ENCODE measurements at regions not wholly inside any gene's neighbourhood (a gene's known extent, or its start where the extent isn't known, plus 50 kb on each side); places are given as distances from the start of the nearest gene placed in this dataset.
"Not testable (repeated sequence)": the region's sequence is repeated elsewhere in the genome, so short reads cannot be mapped to it uniquely, and the experiment has no call there.

DNA sequence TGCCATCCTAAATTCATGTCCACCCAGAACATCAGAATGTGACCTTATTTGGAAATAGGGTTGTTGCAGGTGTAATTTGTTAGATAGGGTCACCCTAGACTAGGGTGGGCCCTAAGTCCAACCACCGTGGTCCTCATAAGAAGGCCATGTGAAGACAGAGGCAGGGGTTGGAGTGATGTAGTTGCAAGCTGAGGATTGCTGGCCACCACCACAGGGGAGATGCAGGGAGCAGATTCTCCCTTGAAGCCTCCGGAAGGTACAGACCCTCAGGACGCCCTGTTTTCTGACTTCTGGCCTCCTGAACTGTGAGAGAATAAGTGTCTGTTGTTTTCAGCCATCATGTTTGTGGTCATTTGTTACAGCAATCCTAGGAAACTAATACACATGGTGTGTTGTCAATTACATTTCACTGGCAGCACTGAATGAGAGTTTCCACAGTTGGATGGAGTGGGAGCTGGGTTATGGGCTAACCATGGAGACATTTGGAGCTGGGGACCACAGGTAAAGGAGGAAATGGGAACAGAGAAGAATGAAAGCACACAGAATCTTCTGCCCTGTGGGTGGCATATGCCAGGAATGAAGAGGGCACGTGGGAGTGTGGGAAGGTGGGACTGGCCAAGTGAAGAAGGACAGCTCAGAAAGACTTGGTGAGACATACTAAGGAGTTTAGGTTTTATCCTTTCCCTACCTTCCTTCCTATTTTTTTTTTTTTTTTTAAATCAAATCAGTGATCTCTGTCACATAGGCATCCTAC is 266.0 kb downstream of the MYCN start:
- WGBS, 3 donors, result 80 to 86% (median 86%) methylated on average over 4 of the region's 4 CpGs
- H3K27ac ChIP-seq (ENCODE audit: low read depth, low read length), result no peak overlapping the region

GRCh38 chr2:16205631-16206030 is 265.3 kb downstream of the MYCN start:
- no peak overlapping the region for H3K27ac ChIP-seq (ENCODE audit: low read depth, low read length)
- 80 to 89% (median 84%) methylated on average over 2 of the region's 2 CpGs for WGBS, 3 donors

- WGBS, 3 donors, result 64 to 79% (median 73%) methylated on average over 12 of the region's 12 CpGs
- H3K27ac ChIP-seq (ENCODE audit: low read depth, low read length), result no peak overlapping the region
Observed at GRCh38 chr2:16204886-16205620, 264.7 kb downstream of the MYCN start.

DNA sequence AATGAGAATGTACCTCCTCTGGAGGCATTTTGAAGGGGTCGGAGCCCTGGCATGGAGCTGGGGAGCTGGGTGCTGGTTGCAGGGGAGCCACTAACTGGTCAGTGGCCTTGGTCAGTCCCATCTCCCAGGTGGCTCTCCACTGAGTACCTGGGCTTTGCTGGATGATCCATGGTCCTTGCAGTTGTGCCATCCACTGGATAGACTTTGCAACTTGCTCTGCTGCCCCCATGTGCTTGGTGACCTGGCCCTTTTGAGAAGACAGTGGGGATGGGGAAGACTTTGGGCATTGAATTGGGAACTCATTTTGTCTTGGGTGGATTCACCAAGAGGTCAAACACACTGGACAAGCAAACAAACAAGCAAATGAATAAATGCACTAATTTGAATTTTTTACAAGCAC is 263.9 kb downstream of the MYCN start:
- 87 to 93% (median 91%) methylated on average over 1 of the region's 1 CpG for WGBS, 3 donors
- no peak overlapping the region for H3K27ac ChIP-seq (ENCODE audit: low read depth, low read length)

DNA sequence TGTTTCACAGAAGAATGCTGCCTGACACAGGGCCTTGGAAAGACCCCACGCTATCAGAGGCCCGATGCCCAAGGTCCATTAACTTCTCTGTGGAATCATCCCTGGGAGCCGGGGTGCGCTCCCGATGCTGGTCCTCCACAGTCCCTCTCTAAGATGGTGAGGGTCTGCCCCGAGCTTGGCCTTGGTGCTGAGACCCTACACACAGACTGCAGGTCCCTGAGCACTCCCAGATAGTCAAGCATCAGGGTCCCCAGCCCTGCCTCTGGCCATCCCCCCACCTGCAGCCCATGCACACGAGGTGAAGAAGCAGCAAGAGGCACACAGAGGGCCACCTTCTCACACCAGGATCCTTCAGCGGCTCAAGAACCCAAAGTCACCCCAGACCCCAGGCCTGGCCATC is 263.3 kb downstream of the MYCN start:
- no peak overlapping the region for H3K27ac ChIP-seq (ENCODE audit: low read depth, low read length)

DNA sequence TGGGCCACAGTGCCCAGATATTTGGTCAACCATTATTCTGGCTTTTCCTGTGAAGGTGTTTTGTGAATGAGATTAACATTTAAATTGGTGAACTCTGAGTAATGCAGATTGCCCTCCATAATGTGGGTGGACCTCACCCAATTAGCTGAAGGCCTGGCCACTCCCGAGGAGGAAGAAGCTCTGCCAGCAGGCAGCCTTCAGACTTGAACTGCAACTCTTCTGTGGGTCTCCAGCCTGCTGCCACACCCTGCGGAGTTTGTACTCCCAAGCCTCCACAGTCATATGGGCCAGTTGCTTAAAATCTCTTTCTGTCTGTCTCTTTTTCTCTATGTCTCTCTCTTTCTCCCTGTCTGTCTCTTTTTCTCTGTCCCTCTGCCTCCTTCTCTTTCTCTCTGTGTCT is 262.7 kb downstream of the MYCN start:
- H3K27ac ChIP-seq (ENCODE audit: low read depth, low read length), result no peak overlapping the region
- WGBS, 3 donors, result 67 to 82% (median 78%) methylated on average over 2 of the region's 2 CpGs

More for the DNA sequence above, 263.3 kb downstream of the MYCN start:
- WGBS, 3 donors, result 88 to 95% (median 88%) methylated on average over 8 of the region's 8 CpGs

GRCh38 chr2:16202266-16203020 is 262.1 kb downstream of the MYCN start:
- WGBS, 3 donors, result 83 to 89% (median 87%) methylated on average over 8 of the region's 8 CpGs
- H3K27ac ChIP-seq (ENCODE audit: low read depth, low read length), result no peak overlapping the region

GRCh38 chr2:16201848-16202247 is 261.5 kb downstream of the MYCN start:
- no peak overlapping the region for H3K27ac ChIP-seq (ENCODE audit: low read depth, low read length)
- 75 to 89% (median 84%) methylated on average over 7 of the region's 7 CpGs for WGBS, 3 donors

DNA sequence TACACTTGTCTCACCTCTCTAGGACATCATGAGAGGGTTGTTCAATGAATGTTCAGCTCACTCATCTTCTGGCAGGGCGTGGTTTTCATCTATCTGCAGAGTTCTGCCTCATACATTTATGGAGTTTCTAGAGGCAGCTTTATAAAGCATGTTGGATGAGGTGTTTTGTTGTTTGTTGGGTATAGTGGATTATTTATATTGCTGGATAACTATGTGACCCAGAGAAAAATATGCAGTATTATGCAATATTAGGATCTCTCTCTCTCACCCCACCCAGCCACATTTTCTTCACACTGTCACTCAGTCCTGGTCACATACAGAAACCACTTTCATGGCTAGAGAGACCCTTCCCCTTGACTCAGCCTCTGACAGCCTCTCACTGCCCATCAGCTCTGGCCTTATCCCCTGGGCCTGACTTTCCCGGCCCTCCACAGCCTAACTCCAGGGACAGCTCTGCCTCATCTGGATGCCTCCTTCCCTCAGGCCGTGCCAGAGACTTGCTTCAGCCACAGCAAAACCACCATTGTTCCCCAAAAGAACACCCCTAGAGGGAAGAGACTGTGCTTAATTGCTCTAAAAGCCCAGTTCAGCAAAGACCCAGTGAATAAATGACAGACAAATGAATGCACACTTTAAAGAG is 260.3 kb downstream of the MYCN start:
- no peak overlapping the region for H3K27ac ChIP-seq (ENCODE audit: low read depth, low read length)
- 76 to 86% (median 85%) methylated on average over 3 of the region's 3 CpGs for WGBS, 3 donors

- H3K27ac ChIP-seq (ENCODE audit: low read depth, low read length), result no peak overlapping the region
- WGBS, 3 donors, result 83 to 85% (median 84%) methylated on average over 10 of the region's 10 CpGs
Observed at GRCh38 chr2:16199882-16200553, 259.7 kb downstream of the MYCN start.

DNA sequence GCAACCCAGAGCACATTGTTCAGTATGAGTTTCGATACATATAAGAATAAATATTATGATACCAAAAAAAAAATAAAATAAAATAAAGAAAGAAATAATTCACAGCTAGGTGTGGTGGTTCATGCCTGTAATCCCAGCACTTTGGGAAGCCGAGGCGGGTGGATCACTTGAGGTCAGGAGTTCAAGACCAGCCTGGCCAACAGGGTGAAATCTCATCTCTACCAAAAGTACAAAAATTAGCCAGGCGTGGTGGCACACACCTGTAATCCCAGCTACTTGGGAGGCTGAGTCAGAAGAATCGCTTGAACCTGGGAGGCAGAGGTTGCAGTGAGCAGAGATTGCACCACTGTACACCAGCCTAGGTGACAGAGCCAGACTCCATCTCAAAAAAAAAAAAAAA is 258.9 kb downstream of the MYCN start:
- 73 to 98% (median 97%) methylated on average over 5 of the region's 5 CpGs for WGBS, 3 donors
- not testable (repeated sequence) for H3K27ac ChIP-seq (ENCODE audit: low read depth, low read length)

- WGBS, 3 donors, result 80 to 85% (median 83%) methylated on average over 9 of the region's 9 CpGs
- no peak overlapping the region for H3K27ac ChIP-seq (ENCODE audit: low read depth, low read length)
Observed at GRCh38 chr2:16198166-16198912, 258.0 kb downstream of the MYCN start.

- 80 to 86% (median 83%) methylated on average over 8 of the region's 8 CpGs for WGBS, 3 donors
- no peak overlapping the region for H3K27ac ChIP-seq (ENCODE audit: low read depth, low read length)
Observed at GRCh38 chr2:16197504-16198147, 257.3 kb downstream of the MYCN start.

DNA sequence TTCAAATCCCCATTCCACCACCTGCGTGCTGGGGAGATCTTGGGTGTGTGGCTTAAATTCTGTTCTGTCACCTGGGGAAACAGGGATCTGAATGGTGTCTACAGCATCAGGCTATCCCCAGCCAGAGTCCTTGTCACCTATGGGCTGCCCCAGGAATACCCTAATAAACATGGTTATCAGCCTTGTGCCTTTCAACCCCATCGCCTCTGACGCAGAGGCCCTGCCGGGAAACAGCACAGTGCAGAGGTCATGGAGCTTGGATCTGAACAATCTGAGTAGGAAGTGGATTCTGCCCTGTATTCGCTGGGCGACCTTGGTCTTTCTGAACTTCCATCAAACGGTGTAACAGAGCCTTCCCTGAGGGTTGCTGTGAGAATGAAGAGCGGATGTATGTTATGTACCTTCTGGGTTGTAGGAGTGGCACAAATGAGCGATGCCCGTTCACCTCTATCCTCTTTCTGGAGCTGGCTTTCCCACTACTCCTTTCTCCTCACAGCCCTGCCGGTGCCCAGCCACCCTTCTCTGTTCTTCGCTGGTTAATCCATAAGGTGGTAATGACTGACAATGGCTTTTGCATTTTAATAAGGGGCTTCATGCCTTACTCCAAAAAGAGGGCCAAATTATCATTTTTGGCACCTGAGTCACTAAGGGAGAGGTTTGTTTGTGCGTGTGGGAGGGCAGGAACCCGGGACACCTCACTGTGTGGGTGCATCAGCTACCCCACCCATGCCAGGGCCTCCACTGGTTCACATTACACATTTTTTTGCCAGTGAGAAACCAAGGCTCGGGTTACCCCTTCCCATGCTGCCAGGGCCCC is 256.5 kb downstream of the MYCN start:
- no peak overlapping the region for H3K27ac ChIP-seq (ENCODE audit: low read depth, low read length)
- 84 to 87% (median 86%) methylated on average over 15 of the region's 15 CpGs for WGBS, 3 donors

DNA sequence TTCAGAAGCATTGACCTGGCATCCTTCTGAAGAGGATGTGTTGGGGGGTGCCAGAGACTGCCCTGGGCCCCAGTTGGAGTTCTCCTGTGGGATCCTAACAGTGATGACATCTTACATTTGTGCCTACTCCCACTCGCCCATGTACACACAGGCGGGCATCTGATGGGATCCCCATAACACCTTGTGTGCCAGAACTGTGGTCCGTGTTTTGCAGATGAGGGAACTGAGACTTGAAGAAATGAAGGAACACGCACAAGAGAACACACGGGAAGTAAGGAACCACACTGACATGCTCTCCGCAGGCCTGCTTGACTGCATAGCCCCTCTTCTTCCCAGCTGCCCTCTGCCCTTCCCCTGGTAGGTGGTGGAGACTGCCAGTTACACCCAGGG is 255.3 kb downstream of the MYCN start:
- 80 to 94% (median 89%) methylated on average over 6 of the region's 6 CpGs for WGBS, 3 donors
- H3K27ac ChIP-seq (ENCODE audit: low read depth, low read length), result no peak overlapping the region

DNA sequence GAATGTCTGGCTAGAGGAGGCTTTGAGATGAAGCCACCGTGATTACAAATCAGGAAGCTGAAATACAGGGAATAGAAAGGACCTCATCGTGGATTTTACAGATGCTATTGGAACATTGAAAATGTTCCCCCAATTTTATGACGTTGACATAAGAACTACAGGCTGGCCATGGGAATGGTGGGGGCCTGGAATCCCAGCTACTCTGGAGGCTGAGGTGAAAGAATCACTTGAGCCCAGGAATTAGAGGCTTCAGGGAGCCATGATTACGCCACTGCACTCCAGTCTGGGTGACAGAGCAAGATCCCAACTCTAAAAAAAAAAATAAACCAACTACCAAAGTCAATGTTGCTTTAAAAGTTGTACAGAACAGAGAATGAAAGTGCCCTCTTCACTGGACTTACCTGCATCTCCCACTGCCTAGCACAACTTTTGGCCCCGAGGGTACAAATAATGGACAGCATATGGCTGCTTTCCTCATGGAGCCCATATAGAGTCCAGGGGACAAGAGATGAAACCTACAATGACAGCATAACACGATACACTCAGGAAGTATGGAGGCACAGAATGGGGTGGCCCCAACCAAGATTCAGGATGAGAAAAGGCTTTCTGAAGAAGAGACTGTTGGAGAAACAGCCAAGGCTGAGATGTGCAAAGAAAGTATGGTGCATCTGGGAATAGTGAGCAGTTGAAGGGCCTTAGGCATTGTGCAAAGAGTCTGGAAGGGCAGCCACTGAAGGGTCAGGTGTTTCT is 254.8 kb downstream of the MYCN start:
- WGBS, 3 donors, result 73 to 86% (median 76%) methylated on average over 6 of the region's 6 CpGs

More for the DNA sequence above, 254.8 kb downstream of the MYCN start:
- H3K27ac ChIP-seq (ENCODE audit: low read depth, low read length), result no peak overlapping the region
